ENCODE measurements at regions not wholly inside any gene's neighbourhood (a gene's known extent, or its start where the extent isn't known, plus 50 kb on each side); places are given as distances from the start of the nearest gene placed in this dataset.

- no peaks in the 10 kb centered on the region for H3K36me3 Mint-ChIP-seq
- H3K4me1 Mint-ChIP-seq = no peaks in the 10 kb centered on the region
- no peak for ATAC-seq (ENCODE audit: low read depth)
- peaks cover 1% of the 10 kb centered on the region for H3K9me3 Mint-ChIP-seq
- H3K27ac Mint-ChIP-seq = no peak overlapping the region
- no peak overlapping the region for H3K4me3 Mint-ChIP-seq
- DNase-seq = no peak
- POLR2A ChIA-PET = no interaction called here
- no peaks in the 10 kb centered on the region for H3K27me3 Mint-ChIP-seq
Measured at GRCh38 chr6:67680297-67680932, 954.7 kb upstream of the ADGRB3 start.

GRCh38 chr6:67679566-67680296, 955.4 kb upstream of the ADGRB3 start:
- Mint-ChIP-seq H3K4me3 (no peak overlapping the region), H3K27me3 (no peaks in the 10 kb centered on the region), H3K4me1 (no peaks in the 10 kb centered on the region), H3K27ac (no peak overlapping the region), H3K36me3 (no peaks in the 10 kb centered on the region), H3K9me3 (peaks cover 1% of the 10 kb centered on the region)
- DNase-seq = no peak
- no peak for ATAC-seq (ENCODE audit: low read depth)
- POLR2A ChIA-PET = no interaction called here

- POLR2A ChIA-PET = no interaction called here
- DNase-seq (no peak), ATAC-seq (ENCODE audit: low read depth) (no peak)
- Mint-ChIP-seq H3K4me1 (no peaks in the 10 kb centered on the region), H3K36me3 (no peaks in the 10 kb centered on the region), H3K4me3 (no peak overlapping the region), H3K27me3 (no peaks in the 10 kb centered on the region), H3K27ac (no peak overlapping the region), H3K9me3 (peaks cover 1% of the 10 kb centered on the region)
Measured at GRCh38 chr6:67676892-67677291, 958.2 kb upstream of the ADGRB3 start.

- ATAC-seq (ENCODE audit: low read depth) = no peak
- Mint-ChIP-seq H3K27me3 (no peaks in the 10 kb centered on the region), H3K36me3 (no peaks in the 10 kb centered on the region), H3K4me1 (no peaks in the 10 kb centered on the region), H3K9me3 (peaks cover 3% of the 10 kb centered on the region), H3K27ac (no peak overlapping the region), H3K4me3 (no peak overlapping the region)
- POLR2A ChIA-PET = no interaction called here
- DNase-seq = no peak
Measured at GRCh38 chr6:67667637-67668422, 967.3 kb upstream of the ADGRB3 start.

- Mint-ChIP-seq H3K27ac (no peak overlapping the region), H3K4me3 (no peak overlapping the region), H3K27me3 (no peaks in the 10 kb centered on the region), H3K4me1 (no peaks in the 10 kb centered on the region), H3K9me3 (peaks cover 8% of the 10 kb centered on the region), H3K36me3 (no peaks in the 10 kb centered on the region)
- ATAC-seq (ENCODE audit: low read depth) = no peak
- POLR2A ChIA-PET = no interaction called here
- no peak for DNase-seq
Measured at GRCh38 chr6:67666177-67666964, 968.7 kb upstream of the ADGRB3 start.

GRCh38 chr6:67664942-67665341, 970.1 kb upstream of the ADGRB3 start:
- Mint-ChIP-seq H3K27me3 (no peaks in the 10 kb centered on the region), H3K36me3 (no peaks in the 10 kb centered on the region), H3K4me3 (no peak overlapping the region), H3K4me1 (no peaks in the 10 kb centered on the region), H3K27ac (no peak overlapping the region), H3K9me3 (peaks cover 8% of the 10 kb centered on the region)
- DNase-seq (no peak), ATAC-seq (ENCODE audit: low read depth) (no peak)
- POLR2A ChIA-PET = no interaction called here

- ATAC-seq (ENCODE audit: low read depth) (no peak), DNase-seq (no peak)
- Mint-ChIP-seq H3K9me3 (peaks cover 6% of the 10 kb centered on the region), H3K4me3 (no peak overlapping the region), H3K36me3 (no peaks in the 10 kb centered on the region), H3K4me1 (no peaks in the 10 kb centered on the region), H3K27ac (no peak overlapping the region), H3K27me3 (no peaks in the 10 kb centered on the region)
- POLR2A ChIA-PET = no interaction called here
Measured at GRCh38 chr6:67663105-67663895, 971.8 kb upstream of the ADGRB3 start.

- Mint-ChIP-seq H3K4me3 (no peak overlapping the region), H3K9me3 (peaks cover 1% of the 10 kb centered on the region), H3K36me3 (no peaks in the 10 kb centered on the region), H3K27me3 (no peaks in the 10 kb centered on the region), H3K4me1 (no peaks in the 10 kb centered on the region), H3K27ac (no peak overlapping the region)
- no peak for DNase-seq
- POLR2A ChIA-PET = no interaction called here
- ATAC-seq (ENCODE audit: low read depth) = no peak
Measured at GRCh38 chr6:67653561-67653960, 981.5 kb upstream of the ADGRB3 start.

GRCh38 chr6:67646550-67646949, 988.5 kb upstream of the ADGRB3 start:
- Mint-ChIP-seq H3K36me3 (no peaks in the 10 kb centered on the region), H3K27ac (no peak overlapping the region), H3K4me3 (no peak overlapping the region), H3K9me3 (no peaks in the 10 kb centered on the region), H3K27me3 (no peaks in the 10 kb centered on the region), H3K4me1 (no peaks in the 10 kb centered on the region)
- DNase-seq (no peak), ATAC-seq (ENCODE audit: low read depth) (no peak)
- POLR2A ChIA-PET = no interaction called here

GRCh38 chr6:67643281-67643680, 991.8 kb upstream of the ADGRB3 start:
- no peak overlapping the region for H3K27ac Mint-ChIP-seq
- no peak for ATAC-seq (ENCODE audit: low read depth)
- no peaks in the 10 kb centered on the region for H3K36me3 Mint-ChIP-seq
- DNase-seq = no peak
- POLR2A ChIA-PET = no interaction called here
- no peaks in the 10 kb centered on the region for H3K4me1 Mint-ChIP-seq
- H3K4me3 Mint-ChIP-seq = no peak overlapping the region
- no peaks in the 10 kb centered on the region for H3K27me3 Mint-ChIP-seq
- H3K9me3 Mint-ChIP-seq = peaks cover 3% of the 10 kb centered on the region

GRCh38 chr6:67642582-67642981, 992.5 kb upstream of the ADGRB3 start:
- ATAC-seq (ENCODE audit: low read depth) = no peak
- Mint-ChIP-seq H3K27ac (no peak overlapping the region), H3K4me1 (no peaks in the 10 kb centered on the region)

GRCh38 chr6:67640484-67640883, 994.6 kb upstream of the ADGRB3 start:
- Mint-ChIP-seq H3K4me1 (no peaks in the 10 kb centered on the region), H3K27me3 (no peaks in the 10 kb centered on the region), H3K27ac (no peak overlapping the region), H3K4me3 (no peak overlapping the region), H3K36me3 (no peaks in the 10 kb centered on the region), H3K9me3 (peaks cover 3% of the 10 kb centered on the region)
- DNase-seq = no peak
- POLR2A ChIA-PET = no interaction called here
- ATAC-seq (ENCODE audit: low read depth) = no peak

More at GRCh38 chr6:67642582-67642981, 992.5 kb upstream of the ADGRB3 start:
- no peak for DNase-seq
- H3K9me3 Mint-ChIP-seq = peaks cover 3% of the 10 kb centered on the region
- POLR2A ChIA-PET = no interaction called here
- no peaks in the 10 kb centered on the region for H3K27me3 Mint-ChIP-seq
- H3K36me3 Mint-ChIP-seq = no peaks in the 10 kb centered on the region
- no peak overlapping the region for H3K4me3 Mint-ChIP-seq

- Mint-ChIP-seq H3K9me3 (peaks cover 5% of the 10 kb centered on the region), H3K36me3 (no peaks in the 10 kb centered on the region), H3K4me1 (no peaks in the 10 kb centered on the region), H3K27me3 (no peaks in the 10 kb centered on the region), H3K27ac (no peak overlapping the region), H3K4me3 (no peak overlapping the region)
- POLR2A ChIA-PET = no interaction called here
- ATAC-seq (ENCODE audit: low read depth) (no peak), DNase-seq (no peak)
Measured at GRCh38 chr6:67639161-67639560, 995.9 kb upstream of the ADGRB3 start.
